Stomach (tissue), 8 donors: ENCODE measurements at regions not wholly inside any gene's neighbourhood (a gene's known extent, or its start where the extent isn't known, plus 50 kb on each side); places are given as distances from the start of the nearest gene placed in this dataset.

Experiments
- DNase-seq, 2 donors: peaks; one replicate each; pipeline versions ENCODE4 v3.0.0 to v3.0.0-alpha.2; 2013 to 2019
- H3K27ac ChIP-seq, 5 donors: fragments of 200-600 bp in 4 of 5; sonication (generic) in 4 of 5; one replicate each; pipeline ENCODE4 v1.5.1; 2013 to 2019; ENCODE audit warnings: mild to moderate bottlenecking in 1 of 5, moderate library complexity in 1 of 5
- H3K27me3 ChIP-seq, 3 donors: fragments of 200-600 bp; sonication (generic); one replicate each; pipeline ENCODE4 v1.5.1; 2017 to 2019; ENCODE audit warnings: mixed run types in 1 of 3
- H3K36me3 ChIP-seq, 4 donors: fragments of 200-600 bp; sonication (generic); 1 replicate in 3 of 4; 2 replicates in 1 of 4; pipeline ENCODE4 v1.5.1; 2016 to 2019
- H3K4me1 ChIP-seq, 4 donors: fragments of 200-600 bp; sonication (generic); one replicate each; pipeline ENCODE4 v1.5.1; 2016 to 2019
- H3K4me3 ChIP-seq, 4 donors: fragments of 200-600 bp; sonication (generic) in 3 of 4; one replicate each; pipeline ENCODE4 v1.5.1; 2016 to 2019; ENCODE audit warnings: mild to moderate bottlenecking in 1 of 4
- H3K9me3 ChIP-seq, 4 donors: fragments of 200-600 bp; sonication (generic); one replicate each; pipeline ENCODE4 v1.5.1; 2016 to 2019
- CTCF ChIP-seq, 7 experiments: fragments of 450-650 bp in 4 of 7; fragments of 200-600 bp in 3 of 7; sonication (generic) in 3 of 7; IDR thresholded peaks; one replicate each; pipeline ENCODE4 v1.5.1; 2016 to 2019; ENCODE audit warnings: antibody characterized with exemption in 7 of 7, control low read depth in 2 of 7, mild to moderate bottlenecking in 1 of 7
- EP300 ChIP-seq: sonication (generic); formaldehyde crosslinking; IDR thresholded peaks from one replicate; pipeline ENCODE4 v1.6.1; 2017; ENCODE audit warnings: antibody characterized with exemption
- POLR2A ChIP-seq, 4 donors: fragments of 450-650 bp; IDR thresholded peaks; one replicate each; pipeline ENCODE4 v1.6.1; 2016; ENCODE audit warnings: antibody characterized with exemption in 4 of 4, control low read depth in 2 of 4, mild to moderate bottlenecking in 1 of 4, moderate library complexity in 1 of 4
- POLR2AphosphoS5 ChIP-seq, 3 donors: sonication (generic); formaldehyde crosslinking; IDR thresholded peaks; one replicate each; pipeline ENCODE4 v1.6.1; 2016; ENCODE audit warnings: antibody characterized with exemption in 3 of 3
- WGBS, 5 donors: extraction: QIAGEN DNeasy Blood & Tissue Kit in 3 of 5; methylation state at CpG; one replicate each; pipeline versions ENCODE4 v1.1.5 to v1.1.7; 2013 to 2018; 5-methylcytosine and 5-hydroxymethylcytosine counted together
- intact Hi-C: fragments of 100-400 bp; cut with DNase I; formaldehyde crosslinking; loops from one replicate; pipeline ENCODE4 v1.15.1; 2023; ENCODE audit warnings: low total_unique reads
- donor health status: healthy with polysubstance abuse.
- donor health status: Bipolar disorder and iron deficiency.
- donor health status: healthy.

GRCh38 chr1:105100102-105100501, 1350.4 kb downstream of the AMY1C start:
- TF ChIP-seq CTCF (IDR thresholded peaks at IDR 0.05), result no peak
- TF ChIP-seq POLR2A (IDR thresholded peaks at IDR 0.05), result no peak
- no peak for TF ChIP-seq POLR2AphosphoS5 (IDR thresholded peaks at IDR 0.05)
- TF ChIP-seq EP300, result no peak
- H3K27ac ChIP-seq, result no peak overlapping the region
- no peaks in the 10 kb centered on the region for H3K4me1 ChIP-seq
- no peak for DNase-seq
- no peaks in the 10 kb centered on the region for H3K36me3 ChIP-seq
- H3K4me3 ChIP-seq, result no peak overlapping the region
- H3K9me3 ChIP-seq, result peaks cover 0 to 5% (median 0%) of the 10 kb centered on the region in 4 donors
- 62 to 81% (median 80%) methylated on average over 1 of the region's 1 CpG for WGBS, 5 donors
- H3K27me3 ChIP-seq, result no peaks in the 10 kb centered on the region
- intact Hi-C loops, result no loop called here

GRCh38 chr1:105101261-105101660, 1351.6 kb downstream of the AMY1C start:
- intact Hi-C loops, result no loop called here
- no peak overlapping the region for H3K4me3 ChIP-seq
- WGBS, 5 donors, result 44 to 51% (median 47%) methylated on average over 3 of the region's 3 CpGs
- no peaks in the 10 kb centered on the region for H3K27me3 ChIP-seq
- peaks cover 0 to 5% (median 0%) of the 10 kb centered on the region in 4 donors for H3K9me3 ChIP-seq
- TF ChIP-seq EP300, result no peak
- no peak for TF ChIP-seq CTCF (IDR thresholded peaks at IDR 0.05)
- TF ChIP-seq POLR2A (IDR thresholded peaks at IDR 0.05), result no peak
- no peak for TF ChIP-seq POLR2AphosphoS5 (IDR thresholded peaks at IDR 0.05)
- no peaks in the 10 kb centered on the region for H3K4me1 ChIP-seq
- H3K27ac ChIP-seq, result no peak overlapping the region
- H3K36me3 ChIP-seq, result no peaks in the 10 kb centered on the region
- DNase-seq, result no peak

GRCh38 chr1:105102371-105102770, 1352.7 kb downstream of the AMY1C start:
- intact Hi-C loops, result no loop called here
- TF ChIP-seq POLR2AphosphoS5 (IDR thresholded peaks at IDR 0.05) (no peak), POLR2A (IDR thresholded peaks at IDR 0.05) (no peak)
- Histone ChIP-seq H3K27ac (no peak overlapping the region), H3K4me3 (no peak overlapping the region), H3K36me3 (no peaks in the 10 kb centered on the region), H3K4me1 (no peaks in the 10 kb centered on the region), H3K9me3 (peaks cover 0 to 4% (median 0%) of the 10 kb centered on the region in 4 donors), H3K27me3 (no peaks in the 10 kb centered on the region)
- no peak for DNase-seq
- 70 to 76% (median 74%) methylated on average over 3 of the region's 3 CpGs for WGBS, 5 donors

GRCh38 chr1:105122041-105122440, 1372.3 kb downstream of the AMY1C start:
- Histone ChIP-seq H3K4me1 (no peaks in the 10 kb centered on the region), H3K27ac (no peak overlapping the region), H3K27me3 (no peaks in the 10 kb centered on the region), H3K9me3 (no peaks in the 10 kb centered on the region), H3K36me3 (no peaks in the 10 kb centered on the region), H3K4me3 (no peak overlapping the region)
- no peak for DNase-seq
- 81 to 95% (median 86%) methylated on average over 2 of the region's 2 CpGs for WGBS, 5 donors
- TF ChIP-seq POLR2AphosphoS5 (IDR thresholded peaks at IDR 0.05) (no peak), POLR2A (IDR thresholded peaks at IDR 0.05) (no peak), CTCF (IDR thresholded peaks at IDR 0.05) (no peak), EP300 (no peak)
- intact Hi-C loops, result no loop called here

- no peak overlapping the region for H3K27ac ChIP-seq
- peak in 1 of 2 donors; percentile 50 for DNase-seq
- 43 to 52% (median 48%) methylated on average over 10 to 14 of the region's 14 CpGs for WGBS, 5 donors
Measured at GRCh38 chr1:105137543-105138457, 1388.1 kb downstream of the AMY1C start.

More at GRCh38 chr1:105137543-105138457, 1388.1 kb downstream of the AMY1C start:
- Histone ChIP-seq H3K4me3 (no peak overlapping the region), H3K27me3 (no peaks in the 10 kb centered on the region), H3K4me1 (no peaks in the 10 kb centered on the region), H3K36me3 (no peaks in the 10 kb centered on the region), H3K9me3 (no peaks in the 10 kb centered on the region)
- intact Hi-C loops, result no loop called here
- peak in 2 of 7 experiments; percentile 14 to 18 for TF ChIP-seq CTCF (IDR thresholded peaks at IDR 0.05)
- TF ChIP-seq EP300, result no peak
